IPS-18a (cell line): ENCODE measurements at regions not wholly inside any gene's neighbourhood (a gene's known extent, or its start where the extent isn't known, plus 50 kb on each side); places are given as distances from the start of the nearest gene placed in this dataset.

Experiments
- H3K27ac ChIP-seq: one replicate; pipeline ENCODE4 v1.5.1; 2013; ENCODE audit warnings: low read length
- H3K27me3 ChIP-seq: one replicate; pipeline ENCODE4 v1.6.1; 2013; ENCODE audit warnings: mild to moderate bottlenecking, low read length; ENCODE audit not compliant: control insufficient read depth, insufficient read depth
- H3K36me3 ChIP-seq: one replicate; pipeline ENCODE4 v1.6.1; 2013; ENCODE audit warnings: low read depth, low read length; ENCODE audit not compliant: control insufficient read depth
- H3K4me1 ChIP-seq: one replicate; pipeline ENCODE4 v1.6.1; 2013; ENCODE audit warnings: low read depth, low read length; ENCODE audit not compliant: control insufficient read depth
- H3K4me3 ChIP-seq: one replicate; pipeline ENCODE4 v1.5.1; 2013; ENCODE audit warnings: low read length
- H3K9ac ChIP-seq: one replicate; pipeline ENCODE4 v1.6.1; 2013; ENCODE audit warnings: mild to moderate bottlenecking, low read length, moderate library complexity
- H3K9me3 ChIP-seq: one replicate; pipeline ENCODE4 v1.6.1; 2013; ENCODE audit warnings: low read depth, low read length; ENCODE audit not compliant: control insufficient read depth

GRCh38 chr22:47486569-47487312 is 724.3 kb downstream of the TBC1D22A start:
- peaks cover 60% of the 10 kb centered on the region for H3K9me3 ChIP-seq
- H3K27me3 ChIP-seq, result no peaks in the 10 kb centered on the region
- no peaks in the 10 kb centered on the region for H3K4me1 ChIP-seq
- no peaks in the 10 kb centered on the region for H3K36me3 ChIP-seq
- no peak overlapping the region for H3K9ac ChIP-seq
- H3K27ac ChIP-seq, result no peak overlapping the region
- no peak overlapping the region for H3K4me3 ChIP-seq

DNA sequence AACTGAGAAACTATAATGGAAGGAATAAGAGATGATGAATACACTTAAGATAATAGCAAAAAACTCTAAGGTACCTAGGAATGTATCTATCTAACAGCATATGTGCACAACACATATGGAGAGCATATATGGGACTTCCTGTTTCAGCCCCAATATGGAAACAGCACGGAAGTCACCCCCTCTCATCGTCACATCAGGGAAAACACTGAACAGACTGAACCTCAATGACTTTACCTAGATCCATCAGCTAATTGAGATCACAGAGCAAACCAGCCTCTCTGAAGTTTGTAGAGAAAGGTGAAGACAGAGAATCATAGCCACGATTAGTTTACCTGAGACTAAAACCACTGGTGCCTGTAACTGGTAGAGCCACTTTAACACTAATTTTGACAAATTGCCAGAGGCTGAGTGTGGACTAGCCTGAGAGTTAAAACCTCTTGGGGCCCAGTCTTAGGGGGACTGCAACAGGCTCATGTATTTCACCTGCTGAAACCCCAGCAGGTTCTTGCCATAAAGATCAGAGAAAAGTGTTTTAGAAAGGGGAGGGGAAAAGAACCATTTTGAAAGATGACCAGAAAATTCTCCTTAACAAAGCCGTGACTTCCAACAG is 722.6 kb downstream of the TBC1D22A start:
- Histone ChIP-seq H3K4me1 (no peaks in the 10 kb centered on the region), H3K27me3 (no peaks in the 10 kb centered on the region), H3K27ac (no peak overlapping the region), H3K36me3 (no peaks in the 10 kb centered on the region), H3K4me3 (no peak overlapping the region), H3K9me3 (peaks cover 57% of the 10 kb centered on the region), H3K9ac (no peak overlapping the region)

DNA sequence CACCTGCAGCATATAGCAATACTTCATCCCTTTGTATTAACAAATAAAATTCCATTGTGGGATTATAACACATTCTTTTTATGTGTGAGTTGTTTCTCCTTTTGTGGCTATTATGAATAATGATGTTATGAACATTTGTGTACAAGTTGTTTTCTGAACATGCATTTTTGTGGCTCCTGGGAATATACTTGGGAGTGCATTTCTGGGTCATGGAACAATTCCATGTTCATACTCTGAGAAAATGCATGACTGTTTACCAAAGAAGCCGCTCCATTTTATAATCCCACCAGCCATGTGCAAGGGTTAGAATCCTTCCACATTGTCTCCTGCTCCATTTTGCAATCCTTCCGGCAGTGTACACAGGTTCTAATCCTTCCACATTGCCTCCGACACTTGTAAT is 713.8 kb downstream of the TBC1D22A start:
- Histone ChIP-seq H3K9ac (no peak overlapping the region), H3K4me1 (no peaks in the 10 kb centered on the region), H3K27ac (no peak overlapping the region), H3K9me3 (peaks cover 57% of the 10 kb centered on the region), H3K4me3 (no peak overlapping the region), H3K27me3 (no peaks in the 10 kb centered on the region), H3K36me3 (no peaks in the 10 kb centered on the region)

DNA sequence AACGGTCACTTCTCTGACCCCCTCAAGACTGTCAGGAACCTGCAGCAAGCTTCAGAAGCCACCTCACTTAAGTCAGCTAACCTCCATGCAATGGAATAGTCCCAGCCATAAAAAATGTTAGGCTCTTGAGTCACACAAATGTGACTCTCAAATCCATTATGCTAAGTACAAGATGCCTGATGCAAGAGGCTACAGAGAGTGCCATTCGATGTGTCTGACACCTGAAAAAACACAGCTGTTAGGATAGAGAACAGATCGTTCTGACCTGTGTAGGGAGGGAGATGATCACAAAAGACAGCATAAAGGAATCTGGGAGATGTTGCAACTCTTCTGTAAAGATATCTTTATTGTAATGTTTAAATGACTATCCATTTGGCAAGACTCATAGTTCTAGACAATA is 712.4 kb downstream of the TBC1D22A start:
- Histone ChIP-seq H3K4me1 (no peaks in the 10 kb centered on the region), H3K9me3 (peaks cover 49% of the 10 kb centered on the region), H3K9ac (no peak overlapping the region), H3K36me3 (no peaks in the 10 kb centered on the region), H3K27me3 (no peaks in the 10 kb centered on the region), H3K4me3 (no peak overlapping the region), H3K27ac (no peak overlapping the region)

DNA sequence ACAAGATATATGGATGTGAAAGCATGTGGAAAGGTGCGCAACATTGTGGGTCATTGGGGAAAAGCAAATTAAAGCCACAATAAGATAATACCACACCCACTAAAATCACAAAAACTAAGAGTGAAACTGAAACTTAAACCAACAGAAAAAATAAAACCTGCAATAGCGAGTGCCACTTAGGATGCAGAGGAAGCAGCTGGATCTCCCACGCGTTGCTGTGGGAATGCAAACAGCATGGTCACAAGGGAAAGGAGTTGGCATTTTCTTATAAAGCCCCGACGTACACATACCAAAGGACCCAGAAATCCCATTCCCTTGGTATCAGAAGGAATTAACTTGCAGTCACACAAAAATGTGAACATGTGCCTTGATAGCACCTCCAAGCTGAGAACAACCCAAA is 712.0 kb downstream of the TBC1D22A start:
- Histone ChIP-seq H3K9ac (no peak overlapping the region), H3K27me3 (no peaks in the 10 kb centered on the region), H3K4me1 (no peaks in the 10 kb centered on the region), H3K36me3 (no peaks in the 10 kb centered on the region), H3K4me3 (no peak overlapping the region), H3K27ac (no peak overlapping the region), H3K9me3 (peaks cover 48% of the 10 kb centered on the region)

DNA sequence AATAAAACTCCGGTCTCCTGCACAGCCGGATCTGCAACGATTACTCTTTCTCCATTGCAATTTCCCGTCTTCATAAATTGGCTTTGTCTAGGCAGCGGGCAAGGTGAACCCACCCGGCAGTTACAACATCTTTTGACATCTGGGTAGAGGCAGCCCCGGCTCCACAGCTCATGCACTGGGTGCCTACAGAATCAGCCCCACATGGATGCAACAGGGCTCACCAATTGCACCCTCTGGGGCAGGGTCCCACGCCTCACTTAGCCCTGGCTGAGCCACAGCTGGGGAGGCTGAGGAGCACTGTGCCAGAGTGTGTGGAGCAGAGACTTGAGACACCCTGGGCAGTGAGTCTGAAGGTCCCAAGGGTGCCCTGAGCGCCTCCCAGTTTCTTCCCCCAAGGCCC is 710.2 kb downstream of the TBC1D22A start:
- Histone ChIP-seq H3K9me3 (peaks cover 55% of the 10 kb centered on the region), H3K27me3 (no peaks in the 10 kb centered on the region)

DNA sequence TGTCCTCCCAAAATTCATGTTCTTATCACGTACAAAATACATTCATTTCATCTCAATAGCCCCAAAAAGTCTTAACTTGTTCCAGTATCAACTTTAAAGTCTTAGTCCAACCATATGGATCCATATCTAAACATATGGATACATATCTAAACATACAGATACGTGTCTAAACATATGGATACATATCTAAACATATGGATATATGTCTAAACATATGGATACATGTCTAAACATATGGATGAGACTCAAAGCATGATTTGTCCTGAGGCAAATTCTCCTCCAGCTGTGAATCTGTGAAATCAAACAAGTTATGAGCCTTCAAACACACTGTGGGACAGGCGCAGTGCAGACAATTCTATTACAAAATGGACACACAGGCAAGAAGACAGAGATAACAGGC is 709.0 kb downstream of the TBC1D22A start:
- Histone ChIP-seq H3K9me3 (peaks cover 62% of the 10 kb centered on the region), H3K36me3 (no peaks in the 10 kb centered on the region), H3K9ac (no peak overlapping the region)

More for the DNA sequence above, 710.2 kb downstream of the TBC1D22A start:
- Histone ChIP-seq H3K36me3 (no peaks in the 10 kb centered on the region), H3K4me1 (no peaks in the 10 kb centered on the region), H3K4me3 (no peak overlapping the region), H3K9ac (no peak overlapping the region), H3K27ac (no peak overlapping the region)

DNA sequence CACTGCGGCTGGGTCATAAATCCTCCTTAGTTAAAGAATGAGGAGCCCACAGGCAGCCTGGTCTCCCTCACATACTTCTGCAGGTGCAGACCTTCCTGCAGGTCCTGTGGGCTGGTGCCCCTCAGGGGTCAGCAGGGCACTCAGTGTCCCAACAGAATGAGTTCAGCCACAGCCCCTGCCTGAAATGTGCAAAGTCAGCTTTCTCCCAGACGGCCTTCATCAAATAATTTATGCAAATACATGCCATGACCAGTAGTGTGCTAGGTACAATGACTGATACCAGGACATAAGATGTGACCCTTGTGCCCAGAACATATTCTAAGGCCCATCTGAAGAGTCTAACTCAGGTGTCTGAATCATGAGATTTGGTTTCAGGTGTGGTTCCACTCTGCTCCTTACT is 703.4 kb downstream of the TBC1D22A start:
- H3K27me3 ChIP-seq, result no peaks in the 10 kb centered on the region
- peaks cover 57% of the 10 kb centered on the region for H3K9me3 ChIP-seq

More for the DNA sequence above, 709.0 kb downstream of the TBC1D22A start:
- no peak overlapping the region for H3K27ac ChIP-seq
- H3K27me3 ChIP-seq, result no peaks in the 10 kb centered on the region
- no peaks in the 10 kb centered on the region for H3K4me1 ChIP-seq
- no peak overlapping the region for H3K4me3 ChIP-seq

GRCh38 chr22:47465222-47465621 is 702.8 kb downstream of the TBC1D22A start:
- no peaks in the 10 kb centered on the region for H3K36me3 ChIP-seq
- no peak overlapping the region for H3K27ac ChIP-seq
- no peak overlapping the region for H3K4me3 ChIP-seq
- H3K9ac ChIP-seq, result no peak overlapping the region
- H3K4me1 ChIP-seq, result no peaks in the 10 kb centered on the region
- peaks cover 63% of the 10 kb centered on the region for H3K9me3 ChIP-seq
- no peaks in the 10 kb centered on the region for H3K27me3 ChIP-seq

More for the DNA sequence above, 703.4 kb downstream of the TBC1D22A start:
- Histone ChIP-seq H3K4me1 (no peaks in the 10 kb centered on the region), H3K4me3 (no peak overlapping the region), H3K9ac (no peak overlapping the region), H3K27ac (no peak overlapping the region), H3K36me3 (no peaks in the 10 kb centered on the region)

GRCh38 chr22:47463220-47463619 is 700.8 kb downstream of the TBC1D22A start:
- Histone ChIP-seq H3K4me3 (no peak overlapping the region), H3K27ac (no peak overlapping the region), H3K4me1 (no peaks in the 10 kb centered on the region), H3K27me3 (no peaks in the 10 kb centered on the region), H3K36me3 (no peaks in the 10 kb centered on the region), H3K9ac (no peak overlapping the region), H3K9me3 (peaks cover 60% of the 10 kb centered on the region)

- H3K36me3 ChIP-seq, result no peaks in the 10 kb centered on the region
- no peaks in the 10 kb centered on the region for H3K4me1 ChIP-seq
- peaks cover 56% of the 10 kb centered on the region for H3K9me3 ChIP-seq
- no peak overlapping the region for H3K4me3 ChIP-seq
- H3K27me3 ChIP-seq, result no peaks in the 10 kb centered on the region
- no peak overlapping the region for H3K9ac ChIP-seq
- H3K27ac ChIP-seq, result no peak overlapping the region
Measured at GRCh38 chr22:47460861-47461260, 698.4 kb downstream of the TBC1D22A start.

DNA sequence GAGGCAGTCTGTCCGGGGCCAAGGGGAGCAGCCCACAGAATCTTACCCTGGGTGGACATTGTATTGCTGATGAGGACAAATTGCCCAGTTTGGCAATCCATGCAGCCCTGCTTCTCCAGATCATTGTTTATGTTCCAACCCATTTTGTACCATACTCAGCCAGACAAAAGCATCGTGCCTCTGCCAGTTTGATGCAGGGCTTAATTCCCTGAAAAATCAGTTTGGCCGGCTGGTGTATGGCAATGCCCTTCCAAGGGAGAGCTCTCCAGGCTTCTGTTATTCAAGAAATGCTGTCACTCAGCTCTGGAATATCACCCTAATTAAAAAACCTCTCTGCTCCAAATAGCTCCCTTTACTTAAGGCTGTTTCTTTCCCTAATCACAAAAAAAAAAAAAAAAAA is 697.7 kb downstream of the TBC1D22A start:
- H3K36me3 ChIP-seq, result no peaks in the 10 kb centered on the region
- H3K9ac ChIP-seq, result no peak overlapping the region
- H3K4me3 ChIP-seq, result no peak overlapping the region
- H3K27ac ChIP-seq, result no peak overlapping the region
- no peaks in the 10 kb centered on the region for H3K4me1 ChIP-seq
- no peaks in the 10 kb centered on the region for H3K27me3 ChIP-seq
- H3K9me3 ChIP-seq, result peaks cover 62% of the 10 kb centered on the region
